ENCODE measurements at regions not wholly inside any gene's neighbourhood (a gene's known extent, or its start where the extent isn't known, plus 50 kb on each side); places are given as distances from the start of the nearest gene placed in this dataset.

- H3K27me3 ChIP-seq = no peaks in the 10 kb centered on the region
- TF ChIP-seq POLR2A (IDR thresholded peaks at IDR 0.05) = no peak
- TF ChIP-seq POLR2AphosphoS5 (IDR thresholded peaks at IDR 0.05) = no peak
- TF ChIP-seq, protein P1, sequence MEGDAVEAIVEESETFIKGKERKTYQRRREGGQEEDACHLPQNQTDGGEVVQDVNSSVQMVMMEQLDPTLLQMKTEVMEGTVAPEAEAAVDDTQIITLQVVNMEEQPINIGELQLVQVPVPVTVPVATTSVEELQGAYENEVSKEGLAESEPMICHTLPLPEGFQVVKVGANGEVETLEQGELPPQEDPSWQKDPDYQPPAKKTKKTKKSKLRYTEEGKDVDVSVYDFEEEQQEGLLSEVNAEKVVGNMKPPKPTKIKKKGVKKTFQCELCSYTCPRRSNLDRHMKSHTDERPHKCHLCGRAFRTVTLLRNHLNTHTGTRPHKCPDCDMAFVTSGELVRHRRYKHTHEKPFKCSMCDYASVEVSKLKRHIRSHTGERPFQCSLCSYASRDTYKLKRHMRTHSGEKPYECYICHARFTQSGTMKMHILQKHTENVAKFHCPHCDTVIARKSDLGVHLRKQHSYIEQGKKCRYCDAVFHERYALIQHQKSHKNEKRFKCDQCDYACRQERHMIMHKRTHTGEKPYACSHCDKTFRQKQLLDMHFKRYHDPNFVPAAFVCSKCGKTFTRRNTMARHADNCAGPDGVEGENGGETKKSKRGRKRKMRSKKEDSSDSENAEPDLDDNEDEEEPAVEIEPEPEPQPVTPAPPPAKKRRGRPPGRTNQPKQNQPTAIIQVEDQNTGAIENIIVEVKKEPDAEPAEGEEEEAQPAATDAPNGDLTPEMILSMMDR (IDR thresholded peaks at IDR 0.05) = no peak
- TF ChIP-seq EP300 (IDR thresholded peaks at IDR 0.05) = no peak
- H3K4me3 ChIP-seq = no peak overlapping the region
- H3K36me3 ChIP-seq = no peaks in the 10 kb centered on the region
- 84% methylated on average over 4 of the region's 4 CpGs; no CpG with 5 or more reads in 1 of the 2 donors for WGBS, 2 donors (ENCODE audit: low coverage in 1 of 2)
- peaks cover 0 to 20% (median 0%) of the 10 kb centered on the region in 3 donors for H3K4me1 ChIP-seq
- no peak for ATAC-seq
- H3K27ac ChIP-seq = peak overlapping the region in 2 of 4 donors; percentile 4 to 29
- H3K9me3 ChIP-seq = no peaks in the 10 kb centered on the region
These were observed 113.4 kb upstream of the RAB4A start for GRCh38 chr1:229157480-229157879.

GRCh38 chr1:229158341-229158921 is 112.5 kb upstream of the RAB4A start:
- peak overlapping the region in 2 of 4 donors; percentile 16 to 29 for H3K27ac ChIP-seq
- TF ChIP-seq EP300 (IDR thresholded peaks at IDR 0.05) = no peak
- TF ChIP-seq, protein P1 (IDR thresholded peaks at IDR 0.05) = no peak
- TF ChIP-seq POLR2AphosphoS5 (IDR thresholded peaks at IDR 0.05) = no peak
- TF ChIP-seq POLR2A (IDR thresholded peaks at IDR 0.05) = no peak
- ATAC-seq = peak; percentile 28
- 76 to 85% methylated on average over 7 to 9 of the region's 11 CpGs for WGBS, 2 donors (ENCODE audit: low coverage in 1 of 2)
- H3K4me3 ChIP-seq = no peak overlapping the region
- H3K27me3 ChIP-seq = no peaks in the 10 kb centered on the region
- peaks cover 0 to 26% (median 0%) of the 10 kb centered on the region in 3 donors for H3K4me1 ChIP-seq
- no peaks in the 10 kb centered on the region for H3K9me3 ChIP-seq
- no peaks in the 10 kb centered on the region for H3K36me3 ChIP-seq

DNA sequence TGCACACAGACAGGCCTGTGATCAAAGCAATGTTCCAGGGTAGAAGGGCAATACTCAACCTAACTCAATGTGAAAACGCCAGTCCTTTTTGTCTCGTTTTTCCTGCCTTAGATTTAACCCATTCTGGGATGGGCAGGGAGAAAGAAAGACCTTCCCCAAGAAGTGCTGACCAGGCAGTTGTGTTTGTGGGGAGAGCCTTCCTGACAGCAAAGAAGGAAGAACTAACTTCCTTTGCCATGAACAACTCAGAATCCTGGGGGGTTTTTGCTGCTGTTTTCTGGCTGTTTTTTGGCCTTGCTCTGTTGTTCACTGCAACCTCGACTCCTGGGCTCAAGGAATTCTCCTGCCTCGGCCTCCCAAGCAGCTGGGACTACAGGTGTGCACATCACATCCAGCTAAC is 112.0 kb upstream of the RAB4A start:
- H3K27ac ChIP-seq = peak overlapping the region in 1 of 4 donors; percentile 16

DNA sequence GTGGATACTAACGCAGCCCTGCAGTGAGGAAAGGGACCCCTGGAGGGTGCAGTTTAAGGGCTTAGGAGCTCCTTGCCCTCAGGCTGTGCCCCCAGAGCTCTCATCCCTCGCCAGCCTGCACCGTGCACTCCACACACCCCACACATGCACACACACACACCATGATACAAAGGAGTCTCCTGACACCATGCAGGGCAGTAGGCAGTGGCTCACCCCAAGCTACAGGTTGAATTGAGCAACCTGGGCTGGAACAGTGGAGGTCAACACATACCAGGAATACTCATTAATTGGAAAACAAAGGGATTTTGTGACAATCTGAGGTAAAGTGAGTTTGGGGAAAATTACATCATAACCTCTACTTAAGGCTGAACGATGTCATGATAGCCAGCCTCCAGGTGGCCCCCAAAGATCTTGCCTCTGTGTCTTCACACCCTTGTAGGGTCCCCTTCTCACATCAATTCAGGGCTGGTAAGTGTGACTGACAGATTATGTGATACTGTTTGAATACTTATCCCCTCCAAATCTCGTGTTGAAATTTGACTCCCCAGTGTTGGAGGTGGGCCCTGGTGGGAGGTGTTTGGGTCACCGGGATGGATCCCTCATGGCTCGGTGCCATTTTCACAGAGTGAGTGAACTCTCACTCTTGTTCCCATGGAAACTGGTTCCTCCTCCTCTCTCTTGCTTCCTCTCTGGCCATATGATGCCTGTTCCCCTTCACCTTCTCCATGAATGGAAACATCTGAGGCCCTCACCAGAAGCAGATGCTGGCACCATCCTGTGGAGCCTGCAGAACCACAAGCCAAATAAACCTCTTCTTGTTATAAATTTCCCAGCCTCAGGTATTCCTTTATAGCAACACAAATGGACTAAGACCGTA is 111.0 kb upstream of the RAB4A start:
- ATAC-seq = no peak
- Histone ChIP-seq H3K36me3 (no peaks in the 10 kb centered on the region), H3K4me1 (peaks cover 0 to 39% (median 3%) of the 10 kb centered on the region in 3 donors), H3K27ac (no peak overlapping the region), H3K9me3 (no peaks in the 10 kb centered on the region), H3K27me3 (no peaks in the 10 kb centered on the region), H3K4me3 (no peak overlapping the region)
- TF ChIP-seq, protein P1 (IDR thresholded peaks at IDR 0.05) = no peak
- TF ChIP-seq EP300 (IDR thresholded peaks at IDR 0.05) (no peak), POLR2A (IDR thresholded peaks at IDR 0.05) (no peak), POLR2AphosphoS5 (IDR thresholded peaks at IDR 0.05) (no peak)
- WGBS, 2 donors (ENCODE audit: low coverage in 1 of 2) = 72 to 73% methylated on average over 6 of the region's 8 CpGs

More for the DNA sequence above, 112.0 kb upstream of the RAB4A start:
- WGBS, 2 donors (ENCODE audit: low coverage in 1 of 2) = 48 to 73% methylated on average over 4 of the region's 4 CpGs
- peaks cover 0 to 31% (median 0%) of the 10 kb centered on the region in 3 donors for H3K4me1 ChIP-seq
- TF ChIP-seq, protein P1 (IDR thresholded peaks at IDR 0.05) = no peak
- TF ChIP-seq POLR2AphosphoS5 (IDR thresholded peaks at IDR 0.05) (no peak), EP300 (IDR thresholded peaks at IDR 0.05) (no peak), POLR2A (IDR thresholded peaks at IDR 0.05) (no peak)
- H3K27me3 ChIP-seq = no peaks in the 10 kb centered on the region
- no peak for ATAC-seq
- no peaks in the 10 kb centered on the region for H3K9me3 ChIP-seq
- no peaks in the 10 kb centered on the region for H3K36me3 ChIP-seq
- no peak overlapping the region for H3K4me3 ChIP-seq
